GM19452 (cell line): ENCODE measurements at regions not wholly inside any gene's neighbourhood (a gene's known extent, or its start where the extent isn't known, plus 50 kb on each side); places are given as distances from the start of the nearest gene placed in this dataset.
"Not testable (repeated sequence)": the region's sequence is repeated elsewhere in the genome, so short reads cannot be mapped to it uniquely, and the experiment has no call there.

Experiments
- ATAC-seq: cut with Tn5 transposase; IDR thresholded peaks from one replicate; pipeline ENCODE4 v1.9.1; 2021; ENCODE audit not compliant: unreplicated experiment

DNA sequence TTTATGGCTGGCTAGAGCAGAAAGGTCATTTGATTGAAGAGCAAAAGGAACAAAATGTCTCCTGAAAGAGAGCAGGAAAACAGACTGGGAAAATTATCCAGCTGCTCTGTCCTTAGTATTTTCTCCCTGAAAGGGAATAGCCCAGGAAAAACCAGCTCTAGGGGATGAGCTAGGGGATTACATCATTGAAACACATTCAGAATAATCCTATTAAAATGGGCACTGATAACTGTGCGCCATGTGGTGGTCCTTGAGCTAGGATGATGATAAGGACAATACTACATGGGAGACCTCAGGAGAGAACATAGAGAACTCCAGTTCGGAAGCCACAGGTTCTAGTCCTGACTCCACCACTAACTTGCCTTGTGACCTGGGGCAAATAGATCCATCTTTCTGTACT is 873.8 kb downstream of the TYW1 start:
- no peak for ATAC-seq

DNA sequence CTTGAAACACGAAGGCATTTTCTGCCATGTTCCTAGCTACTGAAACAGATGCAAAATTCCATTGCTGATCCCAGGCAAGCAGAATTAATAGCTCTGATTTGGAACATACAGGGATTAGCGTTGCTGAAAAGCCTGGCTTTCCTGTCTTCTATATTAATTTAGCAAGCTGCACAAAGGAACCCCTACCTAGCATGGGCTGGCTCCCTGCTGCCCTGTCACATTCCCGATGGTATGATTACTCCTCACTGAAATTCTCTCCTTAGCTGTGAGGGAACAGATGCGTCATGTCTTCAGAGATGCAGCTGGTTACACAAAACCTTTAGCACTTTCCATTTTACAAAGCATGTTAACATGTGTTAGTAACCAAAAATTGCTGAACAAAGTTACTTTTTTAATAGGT is 878.9 kb downstream of the TYW1 start:
- no peak for ATAC-seq

DNA sequence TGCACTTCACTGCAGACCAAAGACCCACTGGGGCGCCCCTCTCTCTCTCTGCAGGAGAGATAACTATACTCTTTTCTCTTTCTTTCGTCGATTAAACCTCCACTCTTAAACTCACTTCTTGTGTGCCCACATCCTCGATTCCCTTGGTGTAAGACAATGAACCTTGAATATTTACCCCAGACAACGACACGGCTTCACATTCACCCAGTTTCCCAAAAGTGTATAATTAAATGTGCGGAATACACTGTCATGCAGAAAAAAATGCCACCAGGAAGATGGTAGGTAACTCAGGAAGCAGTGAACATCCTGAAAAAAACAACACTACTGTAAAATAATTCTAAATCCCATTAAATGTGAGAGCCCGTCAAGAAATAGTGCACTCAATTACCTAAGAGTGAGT is 882.2 kb downstream of the TYW1 start:
- ATAC-seq = no peak

DNA sequence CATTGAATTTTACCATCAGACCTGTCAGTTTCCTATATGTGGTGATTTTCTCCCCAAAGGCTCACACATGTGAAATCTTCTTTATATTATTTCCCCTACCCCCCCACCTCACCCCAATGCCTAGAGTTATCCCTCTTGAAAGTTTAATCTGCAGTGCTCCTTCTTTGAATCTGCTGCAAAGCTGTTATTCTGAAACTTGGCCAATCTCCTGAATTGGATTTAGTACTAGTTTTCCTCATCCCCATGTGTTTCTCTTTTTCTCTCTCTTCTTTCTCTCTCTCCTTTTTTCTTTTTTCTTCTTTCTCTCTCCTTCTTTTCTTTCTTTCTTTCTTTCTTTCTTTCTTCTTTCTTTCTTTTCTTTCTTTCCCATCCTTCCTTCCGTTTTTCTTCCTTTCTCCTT is 886.2 kb downstream of the TYW1 start:
- ATAC-seq = no peak

GRCh38 chr7:67890316-67890715 is 893.7 kb downstream of the TYW1 start:
- ATAC-seq = no peak

- ATAC-seq = no peak
Observed at GRCh38 chr7:67894746-67895145, 898.1 kb downstream of the TYW1 start.

DNA sequence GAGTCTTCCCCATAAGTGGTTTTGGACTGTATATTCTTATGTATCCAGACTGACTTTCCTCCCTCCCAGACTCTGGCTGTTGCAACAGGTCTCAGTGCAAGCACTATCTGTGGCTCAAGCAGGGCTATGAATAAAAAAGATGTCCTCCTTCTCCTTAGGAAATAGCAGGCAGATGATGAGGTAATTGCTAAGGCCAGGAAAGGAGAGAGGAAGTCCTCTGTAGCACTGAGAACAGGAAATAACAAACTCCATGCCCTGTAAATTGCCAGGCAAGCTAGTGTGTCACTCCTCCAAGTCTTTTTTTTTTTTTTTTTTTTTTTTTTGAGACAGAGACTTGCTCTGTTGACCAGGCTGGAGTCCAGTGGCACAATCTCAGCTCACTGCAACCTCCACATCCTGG is 900.1 kb downstream of the TYW1 start:
- no peak for ATAC-seq

- ATAC-seq = no peak
Observed at GRCh38 chr7:67900456-67900855, 903.8 kb downstream of the TYW1 start.

DNA sequence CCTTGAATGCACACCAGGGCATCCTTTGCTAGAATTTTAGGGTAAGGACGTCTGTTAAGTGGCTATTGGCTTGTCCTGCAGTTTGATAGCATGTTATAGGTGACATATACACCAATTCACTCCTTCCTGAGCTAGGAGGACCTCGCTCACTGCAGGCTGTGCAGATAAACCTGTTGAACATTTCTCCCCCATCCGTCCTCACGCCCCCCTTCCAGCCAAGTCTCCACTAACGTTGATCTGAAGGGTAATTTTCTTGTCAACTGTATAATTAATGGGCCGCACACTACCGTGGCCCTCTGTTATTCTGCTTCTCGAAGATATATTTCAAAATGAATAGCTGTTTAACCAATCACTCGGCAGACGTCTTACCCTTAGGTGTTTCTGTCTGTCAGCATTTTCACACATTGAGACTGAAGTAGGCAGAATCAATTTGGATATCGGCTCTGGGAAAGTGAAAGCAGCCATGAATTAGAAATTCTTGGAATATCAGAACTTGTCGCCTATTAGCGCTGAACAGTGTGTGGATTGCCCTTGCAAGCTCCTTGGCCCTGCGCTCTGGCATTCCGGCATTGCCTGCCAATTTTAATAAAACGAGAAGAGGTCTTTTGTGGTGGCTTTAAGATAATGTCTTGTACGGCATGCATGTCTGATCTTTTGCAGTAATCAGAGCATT is 905.3 kb downstream of the TYW1 start:
- no peak for ATAC-seq

- ATAC-seq = no peak
Observed at GRCh38 chr7:67907792-67908191, 911.2 kb downstream of the TYW1 start.

GRCh38 chr7:67912437-67912836 is 915.8 kb downstream of the TYW1 start:
- ATAC-seq = no peak

DNA sequence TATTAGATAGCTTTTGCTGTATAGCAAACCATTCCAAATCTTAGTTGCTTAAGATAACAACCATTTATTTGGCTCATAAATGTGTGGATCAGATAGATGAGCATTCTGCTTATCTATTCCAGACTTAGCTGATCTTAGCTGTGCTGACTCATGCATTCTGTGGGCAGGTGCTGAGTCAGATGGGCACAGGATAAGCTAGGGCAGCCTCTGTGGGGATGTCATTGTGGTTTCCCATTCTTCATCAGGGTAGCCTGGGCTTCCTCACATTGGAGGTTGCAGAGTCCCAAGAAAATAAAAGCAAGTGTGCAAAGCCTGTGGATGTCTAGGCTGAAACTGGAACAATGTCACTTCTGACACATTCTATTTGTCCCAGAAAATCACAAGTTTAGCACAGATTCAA is 917.0 kb downstream of the TYW1 start:
- ATAC-seq = no peak

GRCh38 chr7:67916111-67916510 is 919.5 kb downstream of the TYW1 start:
- ATAC-seq = not testable (repeated sequence)

DNA sequence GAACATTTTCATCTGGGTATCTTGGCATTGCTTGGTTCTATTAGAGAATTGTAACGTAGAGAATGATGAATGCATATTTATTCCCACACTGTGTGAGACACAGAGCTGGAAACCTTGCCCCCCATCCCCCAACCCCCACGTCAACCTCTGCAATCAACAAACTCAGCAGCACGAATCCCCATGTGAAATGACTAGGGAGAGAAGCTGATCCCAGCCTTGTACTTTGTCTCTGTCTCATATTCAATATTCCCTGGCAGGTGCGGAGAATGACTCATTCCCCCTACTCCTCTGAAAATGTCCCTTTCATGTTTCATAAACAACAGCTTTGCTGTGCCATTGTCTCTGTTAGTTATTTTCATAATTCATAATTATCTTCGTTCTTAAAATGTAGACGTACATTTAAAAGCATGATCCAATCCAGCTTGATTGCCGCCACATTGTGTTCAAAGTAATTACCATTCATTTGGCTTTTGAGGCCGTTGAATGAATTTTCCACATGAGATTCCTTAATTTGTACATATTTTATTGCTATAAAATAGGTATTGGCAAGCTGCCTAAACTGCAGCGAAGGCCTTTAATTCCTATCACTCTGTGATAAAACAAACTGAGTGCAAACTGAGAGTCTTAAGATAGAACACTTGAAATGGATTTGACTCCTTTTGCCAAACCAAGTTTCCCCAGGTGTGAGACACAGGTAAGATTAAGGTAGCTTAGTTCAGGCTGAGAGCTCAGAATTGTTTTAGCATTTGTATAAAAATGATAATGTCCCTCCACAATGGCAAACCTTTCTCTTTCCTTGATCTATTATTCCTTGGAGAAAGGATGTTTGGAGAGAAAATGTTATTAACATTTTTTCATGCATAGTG is 920.2 kb downstream of the TYW1 start:
- no peak for ATAC-seq

- no peak for ATAC-seq
Observed at GRCh38 chr7:67917437-67917755, 920.8 kb downstream of the TYW1 start.

- ATAC-seq = no peak
Observed at GRCh38 chr7:67918158-67918557, 921.5 kb downstream of the TYW1 start.

GRCh38 chr7:67923286-67923685 is 926.7 kb downstream of the TYW1 start:
- no peak for ATAC-seq

- no peak for ATAC-seq
Observed at GRCh38 chr7:67928141-67928540, 931.5 kb downstream of the TYW1 start.

DNA sequence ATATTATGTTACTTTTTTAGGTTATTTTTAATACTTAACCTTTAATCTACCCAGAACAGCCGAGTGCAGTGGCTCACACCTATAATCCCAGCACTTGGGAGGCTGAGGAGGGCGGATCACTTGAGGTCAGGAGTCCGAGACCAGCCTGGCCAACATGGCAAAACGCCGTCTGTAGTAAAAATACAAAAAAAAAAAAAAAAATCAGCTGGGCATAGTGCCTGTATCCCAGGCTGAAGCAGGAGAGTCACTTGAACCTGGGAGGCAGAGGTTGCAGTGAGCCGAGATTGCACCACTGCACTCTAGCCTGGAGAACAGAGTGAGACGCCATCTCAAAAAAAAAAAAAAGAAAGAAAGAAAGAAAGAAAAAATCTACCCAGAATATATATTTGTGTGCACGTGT is 939.8 kb downstream of the TYW1 start:
- not testable (repeated sequence) for ATAC-seq

GRCh38 chr7:67940400-67940799 is 943.8 kb downstream of the TYW1 start:
- no peak for ATAC-seq

DNA sequence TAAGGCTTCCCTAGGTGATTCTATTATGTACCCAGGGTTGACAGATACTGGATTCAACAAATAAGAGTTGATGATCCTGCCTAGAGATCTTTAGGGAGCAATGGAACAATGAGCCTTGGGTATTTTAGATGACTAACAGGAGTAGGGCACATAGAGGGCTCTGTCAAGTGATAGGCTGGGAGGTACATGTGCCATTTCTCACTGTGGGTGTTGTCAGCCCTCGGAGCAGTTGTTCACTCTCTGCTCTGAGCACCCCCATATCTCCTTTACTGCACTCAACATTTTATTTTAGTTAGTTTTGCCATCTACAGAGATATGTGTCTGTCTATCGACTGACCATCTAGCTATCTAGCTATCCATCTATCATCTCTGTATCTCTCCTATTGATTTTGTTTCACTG is 950.6 kb downstream of the TYW1 start:
- ATAC-seq = no peak

- no peak for ATAC-seq
Observed at GRCh38 chr7:67947646-67948045, 951.0 kb downstream of the TYW1 start.
